Naive B cell (primary cell): ENCODE measurements at regions not wholly inside any gene's neighbourhood (a gene's known extent, or its start where the extent isn't known, plus 50 kb on each side); places are given as distances from the start of the nearest gene placed in this dataset.

Source experiments
- ATAC-seq, 2 donors: fragments of 150-1000 bp; cut with Tn5 transposase; 2 replicates each; pipeline ENCODE4 v1.10.0; 2021; ENCODE audit warnings: low read depth in 2 of 2, mild to moderate bottlenecking in 2 of 2, moderate library complexity in 2 of 2
- DNase-seq: peaks from one replicate; pipeline ENCODE4 v3.0.0; 2022
- H3K27ac Mint-ChIP-seq, 6 donors: one replicate each; pipeline ENCODE4 v1.8.0; 2020 to 2022; ENCODE audit warnings: mild to moderate bottlenecking in 6 of 6, mixed read lengths in 6 of 6, moderate library complexity in 5 of 6, inconsistent platforms in 2 of 6
- H3K27me3 Mint-ChIP-seq, 3 donors: one replicate each; pipeline ENCODE4 v1.8.0; 2021 to 2022; ENCODE audit warnings: mixed read lengths in 3 of 3, mild to moderate bottlenecking in 1 of 3
- H3K36me3 Mint-ChIP-seq, 2 donors: one replicate each; pipeline ENCODE4 v1.8.0; 2020 to 2022; ENCODE audit warnings: mixed read lengths in 2 of 2, inconsistent platforms in 1 of 2, mild to moderate bottlenecking in 1 of 2
- H3K4me1 Mint-ChIP-seq, 3 donors: one replicate each; pipeline ENCODE4 v1.8.0; 2020 to 2022; ENCODE audit warnings: mixed read lengths in 3 of 3, inconsistent platforms in 1 of 3, mild to moderate bottlenecking in 1 of 3, moderate library complexity in 1 of 3
- H3K4me3 Mint-ChIP-seq, 8 donors: one replicate each; pipeline ENCODE4 v1.8.0; 2020 to 2022; ENCODE audit warnings: mild to moderate bottlenecking in 8 of 8, mixed read lengths in 8 of 8, moderate library complexity in 8 of 8, inconsistent platforms in 2 of 8
- H3K9me3 Mint-ChIP-seq, 7 donors: one replicate each; pipeline ENCODE4 v1.8.0; 2020 to 2022; ENCODE audit warnings: mixed read lengths in 7 of 7, mild to moderate bottlenecking in 5 of 7, inconsistent platforms in 2 of 7, moderate library complexity in 1 of 7

DNA sequence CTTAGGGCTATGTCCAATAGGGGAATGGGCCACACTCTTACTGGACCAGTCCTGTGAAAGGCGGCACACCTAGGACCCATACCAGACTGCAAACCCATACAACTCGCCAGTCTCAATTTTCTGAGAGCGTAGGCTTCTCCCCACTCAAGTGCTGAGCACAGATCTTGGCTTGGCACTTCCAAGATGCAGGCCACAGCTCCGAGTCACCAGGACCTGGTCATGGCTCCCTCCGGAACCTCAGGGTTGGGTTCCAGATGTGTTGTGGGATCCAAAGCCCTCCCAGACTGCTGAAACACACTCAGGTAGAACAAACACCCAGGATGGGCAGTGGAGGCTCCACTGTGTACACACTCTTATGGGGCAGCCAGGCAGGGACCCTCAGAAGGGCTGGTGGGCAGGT lies 103.3 kb downstream of the TMEM144 start:
- Mint-ChIP-seq H3K27me3 (peaks cover 0 to 10% (median 0%) of the 10 kb centered on the region in 3 donors), H3K27ac (no peak overlapping the region)

GRCh38 chr4:158314756-158315487 lies 104.6 kb downstream of the TMEM144 start:
- ATAC-seq, result no peak
- no peaks in the 10 kb centered on the region for H3K4me1 Mint-ChIP-seq

More for the DNA sequence above, 103.3 kb downstream of the TMEM144 start:
- Mint-ChIP-seq H3K4me1 (no peaks in the 10 kb centered on the region), H3K4me3 (no peak overlapping the region), H3K36me3 (no peaks in the 10 kb centered on the region), H3K9me3 (peaks cover 0 to 11% (median 7%) of the 10 kb centered on the region in 7 donors)
- ATAC-seq, result no peak
- no peak for DNase-seq

GRCh38 chr4:158315706-158316105 lies 105.4 kb downstream of the TMEM144 start:
- no peak for ATAC-seq

More at GRCh38 chr4:158314756-158315487, 104.6 kb downstream of the TMEM144 start:
- peaks cover 0 to 7% (median 2%) of the 10 kb centered on the region in 7 donors for H3K9me3 Mint-ChIP-seq
- H3K36me3 Mint-ChIP-seq, result no peaks in the 10 kb centered on the region
- no peak overlapping the region for H3K4me3 Mint-ChIP-seq
- H3K27ac Mint-ChIP-seq, result no peak overlapping the region
- no peak for DNase-seq
- peaks cover 0 to 10% (median 0%) of the 10 kb centered on the region in 3 donors for H3K27me3 Mint-ChIP-seq

GRCh38 chr4:158316264-158316663 lies 106.0 kb downstream of the TMEM144 start:
- no peaks in the 10 kb centered on the region for H3K4me1 Mint-ChIP-seq
- peaks cover 0 to 10% (median 0%) of the 10 kb centered on the region in 3 donors for H3K27me3 Mint-ChIP-seq
- no peak overlapping the region for H3K4me3 Mint-ChIP-seq
- H3K36me3 Mint-ChIP-seq, result no peaks in the 10 kb centered on the region
- DNase-seq (no peak), ATAC-seq (no peak)
- no peak overlapping the region for H3K27ac Mint-ChIP-seq
- peaks cover 0 to 13% (median 5%) of the 10 kb centered on the region in 7 donors for H3K9me3 Mint-ChIP-seq

More at GRCh38 chr4:158315706-158316105, 105.4 kb downstream of the TMEM144 start:
- no peaks in the 10 kb centered on the region for H3K4me1 Mint-ChIP-seq
- H3K9me3 Mint-ChIP-seq, result peaks cover 0 to 9% (median 5%) of the 10 kb centered on the region in 7 donors
- no peak overlapping the region for H3K4me3 Mint-ChIP-seq
- no peak for DNase-seq
- H3K27me3 Mint-ChIP-seq, result peaks cover 0 to 10% (median 0%) of the 10 kb centered on the region in 3 donors
- no peak overlapping the region for H3K27ac Mint-ChIP-seq
- no peaks in the 10 kb centered on the region for H3K36me3 Mint-ChIP-seq

DNA sequence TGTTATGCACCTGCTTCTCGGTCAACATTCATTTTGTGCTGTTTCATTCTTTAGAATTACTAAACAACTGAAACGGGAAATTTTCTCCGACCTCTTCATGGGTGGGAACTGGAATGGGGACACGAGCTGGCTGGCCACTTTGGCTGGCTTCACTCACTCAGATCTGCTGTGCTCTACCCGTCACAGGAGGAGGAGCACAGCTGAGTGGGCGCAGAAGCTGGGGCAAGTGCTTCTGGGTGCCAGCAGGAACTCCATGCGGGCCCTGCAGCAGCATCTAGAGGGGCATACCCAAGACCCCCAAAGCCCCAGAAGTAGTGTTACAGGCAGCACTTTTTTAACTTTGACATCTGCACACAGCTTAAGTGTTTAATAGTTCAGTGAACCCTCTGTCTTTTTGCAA lies 109.6 kb downstream of the TMEM144 start:
- Mint-ChIP-seq H3K36me3 (no peaks in the 10 kb centered on the region), H3K4me1 (no peaks in the 10 kb centered on the region), H3K27ac (no peak overlapping the region), H3K9me3 (peaks cover 0 to 13% (median 2%) of the 10 kb centered on the region in 7 donors), H3K4me3 (no peak overlapping the region), H3K27me3 (peaks cover 0 to 6% (median 0%) of the 10 kb centered on the region in 3 donors)
- no peak for DNase-seq
- ATAC-seq, result no peak

DNA sequence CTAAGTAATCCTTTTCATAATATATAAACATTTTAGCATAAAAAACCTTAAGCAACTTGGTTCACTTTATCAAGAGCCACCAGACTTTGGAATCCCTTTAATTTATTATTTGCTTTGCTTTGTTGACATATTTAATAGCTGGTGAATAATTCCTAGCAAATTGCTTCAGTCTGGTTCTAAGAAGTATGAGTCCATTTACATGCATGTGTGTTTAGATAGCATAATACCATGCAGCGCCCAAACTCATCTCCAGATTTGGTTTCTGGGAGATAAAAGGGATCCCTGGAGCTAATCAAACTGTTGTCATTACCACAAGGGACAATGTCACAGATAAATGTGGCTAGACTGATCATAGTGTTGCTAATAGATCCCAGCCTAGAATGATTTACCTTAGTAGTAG lies 111.8 kb downstream of the TMEM144 start:
- ATAC-seq (no peak), DNase-seq (no peak)
- H3K27ac Mint-ChIP-seq, result no peak overlapping the region
- no peak overlapping the region for H3K4me3 Mint-ChIP-seq
- H3K27me3 Mint-ChIP-seq, result no peaks in the 10 kb centered on the region
- no peaks in the 10 kb centered on the region for H3K4me1 Mint-ChIP-seq
- H3K9me3 Mint-ChIP-seq, result peaks cover 0 to 13% (median 2%) of the 10 kb centered on the region in 7 donors
- H3K36me3 Mint-ChIP-seq, result no peaks in the 10 kb centered on the region

- Mint-ChIP-seq H3K9me3 (peaks cover 0 to 5% (median 0%) of the 10 kb centered on the region in 7 donors), H3K36me3 (no peaks in the 10 kb centered on the region), H3K27ac (no peak overlapping the region), H3K27me3 (no peaks in the 10 kb centered on the region), H3K4me3 (no peak overlapping the region), H3K4me1 (no peaks in the 10 kb centered on the region)
- DNase-seq, result no peak
- ATAC-seq, result no peak
Observed at GRCh38 chr4:158327525-158327924, 117.2 kb downstream of the TMEM144 start.

GRCh38 chr4:158331863-158332262 lies 121.6 kb downstream of the TMEM144 start:
- H3K27me3 Mint-ChIP-seq, result no peaks in the 10 kb centered on the region
- H3K36me3 Mint-ChIP-seq, result no peaks in the 10 kb centered on the region
- H3K9me3 Mint-ChIP-seq, result peaks cover 0 to 9% (median 3%) of the 10 kb centered on the region in 7 donors
- DNase-seq, result no peak
- no peaks in the 10 kb centered on the region for H3K4me1 Mint-ChIP-seq
- no peak for ATAC-seq
- H3K27ac Mint-ChIP-seq, result no peak overlapping the region
- no peak overlapping the region for H3K4me3 Mint-ChIP-seq

DNA sequence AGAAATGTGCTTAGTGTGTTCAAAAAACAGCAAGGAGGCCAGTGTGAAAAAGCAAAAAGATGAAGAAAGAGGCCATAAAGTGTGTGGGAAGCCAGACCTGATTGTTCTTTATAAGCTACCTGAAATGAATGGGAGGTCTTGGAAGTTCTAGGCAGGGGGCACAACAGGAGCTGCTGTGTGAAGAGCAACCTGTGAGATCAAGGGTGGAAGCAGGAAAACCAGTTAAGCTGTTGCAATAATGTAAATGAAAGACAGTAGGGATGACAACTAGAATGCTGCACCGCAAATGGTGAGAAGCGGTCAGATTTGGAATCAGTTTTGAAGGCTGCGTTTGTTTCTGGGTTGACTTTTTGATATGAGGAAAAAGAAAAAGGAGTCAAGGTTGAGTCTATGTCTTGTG lies 123.5 kb downstream of the TMEM144 start:
- no peak overlapping the region for H3K4me3 Mint-ChIP-seq
- no peaks in the 10 kb centered on the region for H3K36me3 Mint-ChIP-seq
- ATAC-seq, result no peak
- no peak overlapping the region for H3K27ac Mint-ChIP-seq
- no peak for DNase-seq
- H3K27me3 Mint-ChIP-seq, result no peaks in the 10 kb centered on the region
- H3K4me1 Mint-ChIP-seq, result no peaks in the 10 kb centered on the region
- peaks cover 0 to 9% (median 3%) of the 10 kb centered on the region in 7 donors for H3K9me3 Mint-ChIP-seq

DNA sequence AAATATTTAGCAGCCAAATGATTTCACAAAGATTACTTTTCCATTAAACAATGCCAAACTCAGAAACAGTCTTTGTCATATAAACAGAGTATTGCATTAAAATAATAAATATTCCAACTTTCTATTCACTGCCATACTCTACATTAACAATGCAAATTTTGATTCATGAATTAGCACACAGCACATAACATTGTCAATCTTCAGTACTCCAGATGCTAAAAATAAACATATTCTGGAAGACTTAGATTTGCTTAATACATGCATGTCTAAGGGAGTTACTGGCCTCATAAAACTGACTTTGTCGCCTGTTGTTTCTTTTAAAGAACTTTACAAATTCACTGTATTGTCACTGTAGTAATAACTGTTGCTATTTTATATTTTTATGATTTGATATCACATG lies 131.6 kb downstream of the TMEM144 start:
- H3K4me1 Mint-ChIP-seq, result no peaks in the 10 kb centered on the region
- H3K36me3 Mint-ChIP-seq, result no peaks in the 10 kb centered on the region
- H3K27ac Mint-ChIP-seq, result no peak overlapping the region
- DNase-seq, result no peak
- no peak overlapping the region for H3K4me3 Mint-ChIP-seq
- no peak for ATAC-seq
- peaks cover 0 to 7% (median 0%) of the 10 kb centered on the region in 7 donors for H3K9me3 Mint-ChIP-seq
- H3K27me3 Mint-ChIP-seq, result peaks cover 0 to 8% (median 0%) of the 10 kb centered on the region in 3 donors

- Mint-ChIP-seq H3K27ac (no peak overlapping the region), H3K4me3 (no peak overlapping the region), H3K36me3 (no peaks in the 10 kb centered on the region), H3K27me3 (peaks cover 0 to 5% (median 0%) of the 10 kb centered on the region in 3 donors), H3K9me3 (peaks cover 0 to 3% (median 0%) of the 10 kb centered on the region in 7 donors), H3K4me1 (no peaks in the 10 kb centered on the region)
- DNase-seq (no peak), ATAC-seq (no peak)
Observed at GRCh38 chr4:158346576-158346975, 136.3 kb downstream of the TMEM144 start.

DNA sequence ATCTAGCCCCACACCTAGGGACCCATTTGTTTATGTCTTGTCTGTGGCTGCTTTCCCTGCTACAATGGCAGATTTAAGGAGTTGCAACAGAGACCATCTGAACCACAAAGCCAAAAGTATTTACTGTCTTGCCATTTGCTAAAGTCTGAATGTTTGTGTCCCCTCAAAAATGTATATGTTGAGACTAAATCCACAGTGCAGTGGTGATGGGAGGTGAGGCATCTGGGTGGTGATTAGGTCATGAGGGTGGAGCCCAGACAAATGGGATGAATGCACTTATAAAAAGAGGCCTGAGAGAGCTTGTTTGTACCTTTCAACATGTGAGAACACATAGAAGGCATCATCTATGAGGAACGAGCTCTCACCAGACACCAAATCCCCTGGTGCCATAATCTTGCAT lies 137.3 kb downstream of the TMEM144 start:
- ATAC-seq (no peak), DNase-seq (no peak)
- Mint-ChIP-seq H3K9me3 (peaks cover 0 to 5% (median 2%) of the 10 kb centered on the region in 7 donors), H3K27ac (no peak overlapping the region), H3K27me3 (peaks cover 0 to 4% (median 0%) of the 10 kb centered on the region in 3 donors), H3K4me1 (no peaks in the 10 kb centered on the region), H3K4me3 (no peak overlapping the region), H3K36me3 (no peaks in the 10 kb centered on the region)

DNA sequence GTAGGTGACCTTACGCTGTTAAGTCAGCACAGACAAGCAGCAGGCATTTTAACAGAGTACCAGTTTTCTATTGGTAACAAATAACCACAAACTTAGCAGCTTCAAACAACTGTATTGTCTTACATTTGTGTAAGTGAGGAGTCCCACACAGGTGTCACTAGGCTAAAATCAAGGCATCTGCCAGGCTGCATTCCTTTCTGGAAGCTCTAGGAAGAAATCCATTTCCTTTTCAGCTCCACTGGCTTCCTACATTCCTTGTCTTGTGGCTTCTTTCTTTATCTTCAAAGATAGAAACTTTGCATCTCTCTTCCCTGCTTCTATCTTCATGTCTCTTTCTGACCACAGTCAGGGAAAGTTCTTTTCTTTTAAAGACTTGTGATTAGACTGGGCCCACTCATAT lies 139.9 kb downstream of the TMEM144 start:
- H3K4me1 Mint-ChIP-seq, result no peaks in the 10 kb centered on the region
- H3K36me3 Mint-ChIP-seq, result no peaks in the 10 kb centered on the region
- no peaks in the 10 kb centered on the region for H3K27me3 Mint-ChIP-seq
- no peak for ATAC-seq
- no peak overlapping the region for H3K4me3 Mint-ChIP-seq
- H3K9me3 Mint-ChIP-seq, result peaks cover 0 to 5% (median 3%) of the 10 kb centered on the region in 7 donors
- no peak overlapping the region for H3K27ac Mint-ChIP-seq
- DNase-seq, result no peak

GRCh38 chr4:158353541-158354304 lies 143.4 kb downstream of the TMEM144 start:
- Mint-ChIP-seq H3K4me1 (no peaks in the 10 kb centered on the region), H3K36me3 (no peaks in the 10 kb centered on the region), H3K27ac (no peak overlapping the region), H3K9me3 (peaks cover 2 to 23% (median 10%) of the 10 kb centered on the region in 7 donors), H3K27me3 (no peaks in the 10 kb centered on the region), H3K4me3 (no peak overlapping the region)
- ATAC-seq (no peak), DNase-seq (no peak)
